ENCODE measurements at regions not wholly inside any gene's neighbourhood (a gene's known extent, or its start where the extent isn't known, plus 50 kb on each side); places are given as distances from the start of the nearest gene placed in this dataset.

- no peak for FAIRE-seq
- CTCF ChIA-PET = interaction anchor here (1.7 kb wide), 1 partner anchor 10 kb away, joined by 4 read pairs; no protein-coding TSS in a partner anchor
- no peak for ATAC-seq
Observed at GRCh38 chr22:34992672-34993071, 73.3 kb upstream of the ISX start.

GRCh38 chr22:34993548-34993947 is 72.4 kb upstream of the ISX start:
- H3K27ac ChIP-seq = no peak overlapping the region
- WGBS (ENCODE audit: missing lambda C conversion rate) = 2% methylated on average over 3 of the region's 3 CpGs
- POLR2A ChIA-PET = no interaction called here
- no peak overlapping the region for H3K4me3 ChIP-seq
- no peak for TF ChIP-seq HOXB5 (CRISPR knock-in tag; IDR thresholded peaks at IDR 0.05)
- no peak for TF ChIP-seq ZNF302 (CRISPR knock-in tag; IDR thresholded peaks at IDR 0.05)
- TF ChIP-seq HOXA7 (CRISPR knock-in tag; IDR thresholded peaks at IDR 0.05) = no peak
- no peak for TF ChIP-seq BHLHE40 (IDR thresholded peaks at IDR 0.05; ENCODE audit: low read depth, low read length)
- TF ChIP-seq JUNB (IDR thresholded peaks at IDR 0.05) = no peak
- no peak for TF ChIP-seq REST (IDR thresholded peaks at IDR 0.05)
- no peak for TF ChIP-seq CEBPB (IDR thresholded peaks at IDR 0.05)
- TF ChIP-seq MYC (IDR thresholded peaks at IDR 0.05; ENCODE audit: borderline replicate concordance, low read length) = no peak
- no peak for TF ChIP-seq BCL3 (IDR thresholded peaks at IDR 0.05)
- TF ChIP-seq SMC3 (IDR thresholded peaks at IDR 0.05) = no peak
- TF ChIP-seq E2F6 (IDR thresholded peaks at IDR 0.05; ENCODE audit: borderline replicate concordance, low read depth) = no peak
- no peak for TF ChIP-seq ATOH8 (CRISPR knock-in tag; IDR thresholded peaks at IDR 0.05; ENCODE audit: low read depth)
- TF ChIP-seq NPAS2 (CRISPR knock-in tag; IDR thresholded peaks at IDR 0.05; ENCODE audit: borderline replicate concordance) = no peak
- H3K9me3 ChIP-seq = no peaks in the 10 kb centered on the region
- CTCF ChIA-PET = interaction anchor here (1.7 kb wide), 1 partner anchor 11 kb away, joined by 4 read pairs; no protein-coding TSS in a partner anchor
- FAIRE-seq = no peak
- no peak for DNase-seq (ENCODE audit: low read depth in 1 of 2, low spot score in 1 of 2)
- H3K4me2 ChIP-seq = no peak overlapping the region
- no peak for ATAC-seq
- H3K4me1 ChIP-seq = no peaks in the 10 kb centered on the region

More at GRCh38 chr22:34992672-34993071, 73.3 kb upstream of the ISX start:
- Histone ChIP-seq H3K9me3 (no peaks in the 10 kb centered on the region), H3K4me1 (no peaks in the 10 kb centered on the region), H3K4me3 (no peak overlapping the region), H3K4me2 (no peak overlapping the region), H3K27ac (no peak overlapping the region)
- POLR2A ChIA-PET = no interaction called here
- DNase-seq (ENCODE audit: low read depth in 1 of 2, low spot score in 1 of 2) = no peak
- TF ChIP-seq EHF (CRISPR knock-in tag; IDR thresholded peaks at IDR 0.05) = no peak
- 3% methylated on average over 5 of the region's 5 CpGs for WGBS (ENCODE audit: missing lambda C conversion rate)

- ATAC-seq = no peak
- no peaks in the 10 kb centered on the region for H3K4me1 ChIP-seq
- no peak overlapping the region for H3K27ac ChIP-seq
- no peaks in the 10 kb centered on the region for H3K9me3 ChIP-seq
- POLR2A ChIA-PET = no interaction called here
- TF ChIP-seq FOSL2 (IDR thresholded peaks at IDR 0.05) = no peak
- TF ChIP-seq FOSL2 (CRISPR knock-in tag; IDR thresholded peaks at IDR 0.05) = no peak
- TF ChIP-seq MAFK (IDR thresholded peaks at IDR 0.05; ENCODE audit: partially characterized antibody) = peak; percentile 16
- no peak for FAIRE-seq
- no peak overlapping the region for H3K4me3 ChIP-seq
- no peak overlapping the region for H3K4me2 ChIP-seq
- WGBS (ENCODE audit: missing lambda C conversion rate) = 43% methylated on average over 9 of the region's 9 CpGs
- CTCF ChIA-PET = no interaction called here
- no peak for DNase-seq (ENCODE audit: low read depth in 1 of 2, low spot score in 1 of 2)
Observed at GRCh38 chr22:34997633-34998299, 68.2 kb upstream of the ISX start.
